SH-SY5Y (cell line): ENCODE measurements at regions not wholly inside any gene's neighbourhood (a gene's known extent, or its start where the extent isn't known, plus 50 kb on each side); places are given as distances from the start of the nearest gene placed in this dataset.

Experiments
- GATA2 ChIP-seq: IDR thresholded peaks from 2 replicates; pipeline ENCODE4 v1.6.1; 2011; ENCODE audit warnings: mild to moderate bottlenecking, low read depth, low read length
- GATA3 ChIP-seq: IDR thresholded peaks from 2 replicates; pipeline ENCODE4 v1.6.1; 2011; ENCODE audit warnings: low read depth, mild to moderate bottlenecking, low read length, moderate library complexity

GRCh38 chr21:27653481-27653880, 686.6 kb upstream of the ADAMTS5 start:
- TF ChIP-seq GATA2 (no peak), GATA3 (no peak)
